ENCODE measurements at regions not wholly inside any gene's neighbourhood (a gene's known extent, or its start where the extent isn't known, plus 50 kb on each side); places are given as distances from the start of the nearest gene placed in this dataset.

DNA sequence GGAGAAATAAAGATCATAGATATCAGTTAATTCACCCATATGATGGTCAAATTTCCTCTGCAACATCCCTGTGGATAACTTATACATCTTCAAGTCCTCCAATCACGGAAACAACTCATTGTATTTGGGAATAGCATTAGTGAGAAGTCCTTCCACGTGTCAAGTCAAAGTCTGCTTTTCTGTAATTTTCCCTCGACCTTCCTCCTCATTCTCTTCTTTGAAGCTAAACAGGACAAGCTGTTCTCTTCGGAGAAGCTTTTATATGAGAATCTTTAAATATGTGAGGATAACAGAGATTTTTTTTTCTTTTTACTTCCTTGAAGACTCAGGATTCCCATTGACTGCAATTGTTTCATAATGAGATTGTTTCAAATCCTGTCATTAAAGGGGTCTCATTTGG, 230.4 kb downstream of the ZPLD1 start:
- Histone ChIP-seq H3K23me2 (ENCODE audit: low read depth, low read length) (no peaks in the 10 kb centered on the region), H3K79me2 (ENCODE audit: control insufficient read depth in 1 of 2, insufficient read depth in 2 of 2, low read length in 2 of 2) (no peaks in the 10 kb centered on the region), H4K20me1 (replicated peaks in 1 of 2; ENCODE audit: control insufficient read depth in 1 of 2, insufficient read depth in 2 of 2, low read length in 2 of 2) (no peaks in the 10 kb centered on the region), H4K5ac (ENCODE audit: insufficient read length, low read depth, low read length) (no peak overlapping the region), H2BK12ac (ENCODE audit: low read depth, low read length) (no peak overlapping the region), H3K14ac (ENCODE audit: insufficient read length) (no peak overlapping the region), H3K79me1 (ENCODE audit: low read depth, low read length) (no peaks in the 10 kb centered on the region), H3K4me3 (ENCODE audit: extremely low read depth in 1 of 4, insufficient read depth in 2 of 4, low read depth in 3 of 4, low read length in 4 of 4) (no peak overlapping the region), H3K18ac (ENCODE audit: extremely low read depth, low read length) (no peak overlapping the region), H2BK5ac (ENCODE audit: low read depth, low read length) (no peak overlapping the region), H3K9me3 (ENCODE audit: insufficient read depth in 2 of 2, low read depth in 1 of 2, low read length in 1 of 2) (no peaks in the 10 kb centered on the region), H3K4me2 (ENCODE audit: insufficient read depth in 1 of 2, low read depth in 2 of 2, low read length in 2 of 2) (no peak overlapping the region), H2BK15ac (ENCODE audit: low read length) (no peak overlapping the region), H4K8ac (ENCODE audit: extremely low read depth, insufficient read depth, low read length) (no peak overlapping the region), H4K91ac (replicated peaks; ENCODE audit: insufficient read length, low read length) (no peak overlapping the region), H3K4me1 (replicated peaks in 1 of 4; ENCODE audit: control insufficient read depth in 3 of 4, insufficient read depth in 4 of 4, low read length in 3 of 4) (no peaks in the 10 kb centered on the region), H2BK120ac (replicated peaks; ENCODE audit: low read depth, low read length) (no peak overlapping the region), H3K23ac (ENCODE audit: insufficient read length) (no peak overlapping the region), H2AK5ac (ENCODE audit: low read depth, low read length) (no peak overlapping the region), H2AFZ (ENCODE audit: low read length) (no peak overlapping the region), H3K56ac (replicated peaks; ENCODE audit: insufficient read length, low read depth, low read length) (no peak overlapping the region), H2BK20ac (ENCODE audit: low read length) (no peak overlapping the region), H3K27me3 (replicated peaks in 1 of 4; ENCODE audit: control insufficient read depth in 3 of 4, extremely low read depth in 1 of 4, insufficient read depth in 3 of 4, low read length in 3 of 4) (no peaks in the 10 kb centered on the region), H3K36me3 (ENCODE audit: control insufficient read depth in 2 of 4, insufficient read depth in 4 of 4, low read length in 3 of 4) (no peaks in the 10 kb centered on the region), H3K9ac (replicated peaks in 1 of 4; ENCODE audit: extremely low read depth in 1 of 4, low read depth in 3 of 4, low read length in 3 of 4) (no peak overlapping the region), H3K27ac (ENCODE audit: low read depth, low read length) (no peak overlapping the region), H3K4ac (replicated peaks; ENCODE audit: insufficient read length, low read depth, low read length) (no peak overlapping the region)
- 90% methylated on average over 4 of the region's 4 CpGs; no CpG with 5 or more reads in 1 of the 2 experiments for WGBS, 2 experiments (ENCODE audit: extremely low coverage in 1 of 2, insufficient coverage in 1 of 2, insufficient read length in 1 of 2, insufficient replicate concordance in 2 of 2, low coverage in 1 of 2, low lambda C conversion rate in 2 of 2, missing lambda C conversion rate in 1 of 2)
- ChIA-PET POLR2A (ENCODE audit: partially characterized antibody) (no interaction called here), CTCF (ENCODE audit: partially characterized antibody) (interaction anchor here (2.4 kb wide), 1 partner anchor 8 kb away, joined by 11 read pairs; no protein-coding TSS in a partner anchor)
- FAIRE-seq (no peak), DNase-seq (ENCODE audit: low read depth in 1 of 2, low spot score in 2 of 2) (no peak)
- TF ChIP-seq CTBP2 (IDR thresholded peaks at IDR 0.05; ENCODE audit: borderline replicate concordance, insufficient read depth, insufficient read length, low read length): no peak
- TF ChIP-seq NRF1 (IDR thresholded peaks at IDR 0.05; ENCODE audit: low read depth, low read length): no peak
- TF ChIP-seq, protein P1, sequence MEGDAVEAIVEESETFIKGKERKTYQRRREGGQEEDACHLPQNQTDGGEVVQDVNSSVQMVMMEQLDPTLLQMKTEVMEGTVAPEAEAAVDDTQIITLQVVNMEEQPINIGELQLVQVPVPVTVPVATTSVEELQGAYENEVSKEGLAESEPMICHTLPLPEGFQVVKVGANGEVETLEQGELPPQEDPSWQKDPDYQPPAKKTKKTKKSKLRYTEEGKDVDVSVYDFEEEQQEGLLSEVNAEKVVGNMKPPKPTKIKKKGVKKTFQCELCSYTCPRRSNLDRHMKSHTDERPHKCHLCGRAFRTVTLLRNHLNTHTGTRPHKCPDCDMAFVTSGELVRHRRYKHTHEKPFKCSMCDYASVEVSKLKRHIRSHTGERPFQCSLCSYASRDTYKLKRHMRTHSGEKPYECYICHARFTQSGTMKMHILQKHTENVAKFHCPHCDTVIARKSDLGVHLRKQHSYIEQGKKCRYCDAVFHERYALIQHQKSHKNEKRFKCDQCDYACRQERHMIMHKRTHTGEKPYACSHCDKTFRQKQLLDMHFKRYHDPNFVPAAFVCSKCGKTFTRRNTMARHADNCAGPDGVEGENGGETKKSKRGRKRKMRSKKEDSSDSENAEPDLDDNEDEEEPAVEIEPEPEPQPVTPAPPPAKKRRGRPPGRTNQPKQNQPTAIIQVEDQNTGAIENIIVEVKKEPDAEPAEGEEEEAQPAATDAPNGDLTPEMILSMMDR (IDR thresholded peaks at IDR 0.05; ENCODE audit: control extremely low read depth in 1 of 3, insufficient read depth in 1 of 3, low read depth in 1 of 3, low read length in 3 of 3): no peak
- no peak for TF ChIP-seq BCL11A (IDR thresholded peaks at IDR 0.05; ENCODE audit: low read depth in 2 of 2, low read length in 2 of 2)
- no peak for TF ChIP-seq POU5F1 (IDR thresholded peaks at IDR 0.05; ENCODE audit: low read depth, low read length)
- TF ChIP-seq POLR2AphosphoS5 (IDR thresholded peaks at IDR 0.05; ENCODE audit: low read depth, low read length): no peak
- TF ChIP-seq JUN (IDR thresholded peaks at IDR 0.05; ENCODE audit: low read depth, low read length): no peak
- TF ChIP-seq GTF2F1 (IDR thresholded peaks at IDR 0.05; ENCODE audit: borderline replicate concordance, low read depth, low read length): no peak
- TF ChIP-seq RAD21 (IDR thresholded peaks at IDR 0.05 in 1 of 2, conservative IDR thresholded peaks at IDR 0.05 in 1 of 2; ENCODE audit: low read depth in 2 of 2, low read length in 2 of 2): no peak
- no peak for TF ChIP-seq RNF2 (IDR thresholded peaks at IDR 0.05; ENCODE audit: borderline replicate concordance, low read depth, low read length, missing control alignments, poor library complexity, severe bottlenecking)
- TF ChIP-seq NANOG (IDR thresholded peaks at IDR 0.05; ENCODE audit: insufficient read depth, low read depth, low read length, poor library complexity, severe bottlenecking): no peak
